Thymus (tissue), 11 donors: ENCODE measurements at regions not wholly inside any gene's neighbourhood (a gene's known extent, or its start where the extent isn't known, plus 50 kb on each side); places are given as distances from the start of the nearest gene placed in this dataset.
"Not testable (repeated sequence)": the region's sequence is repeated elsewhere in the genome, so short reads cannot be mapped to it uniquely, and the experiment has no call there.

Experiments used
- DNase-seq, 9 donors: peaks; one replicate each; pipeline ENCODE4 v3.0.0-alpha.2; 2013; ENCODE audit warnings: low spot score in 9 of 9, low read depth in 6 of 9, missing footprints in 1 of 9
- H3K27ac ChIP-seq, 2 donors: one replicate each; pipeline ENCODE4 v1.5.1; 2013; ENCODE audit warnings: control low read depth in 1 of 2, low read depth in 1 of 2, low read length in 1 of 2, mild to moderate bottlenecking in 1 of 2, moderate library complexity in 1 of 2
- H3K27me3 ChIP-seq, 2 donors: one replicate each; pipeline ENCODE4 v1.5.1; 2013; ENCODE audit warnings: low read length in 1 of 2; ENCODE audit not compliant: control insufficient read depth in 2 of 2, insufficient read depth in 1 of 2
- H3K36me3 ChIP-seq, 2 donors: one replicate each; pipeline ENCODE4 v1.5.1; 2013; ENCODE audit warnings: low read length in 1 of 2, mild to moderate bottlenecking in 1 of 2, moderate library complexity in 1 of 2; ENCODE audit not compliant: control insufficient read depth in 2 of 2, insufficient read depth in 2 of 2
- H3K4me1 ChIP-seq, 2 donors: one replicate each; pipeline ENCODE4 v1.5.1; 2013; ENCODE audit warnings: low read length in 2 of 2; ENCODE audit not compliant: control insufficient read depth in 2 of 2, insufficient read depth in 2 of 2
- H3K4me3 ChIP-seq, 2 donors: one replicate each; pipeline ENCODE4 v1.5.1; 2013; ENCODE audit warnings: low read length in 2 of 2, control low read depth in 1 of 2, mild to moderate bottlenecking in 1 of 2
- H3K9me3 ChIP-seq, 2 donors: one replicate each; pipeline ENCODE4 v1.5.1; 2013; ENCODE audit warnings: low read length in 1 of 2, mild to moderate bottlenecking in 1 of 2; ENCODE audit not compliant: control insufficient read depth in 2 of 2, insufficient read depth in 1 of 2
- WGBS: extraction: QIAGEN DNeasy Blood & Tissue Kit; methylation state at CpG from one replicate; pipeline ENCODE4 v1.1.7; 2013; 5-methylcytosine and 5-hydroxymethylcytosine counted together
- donor health status: healthy.

- no peaks in the 10 kb centered on the region for H3K4me1 ChIP-seq
- no peak overlapping the region for H3K4me3 ChIP-seq
- no peak overlapping the region for H3K27ac ChIP-seq
- peaks cover 0 to 12% of the 10 kb centered on the region in 2 donors for H3K9me3 ChIP-seq
- no peak for DNase-seq
- no peaks in the 10 kb centered on the region for H3K27me3 ChIP-seq
- H3K36me3 ChIP-seq = no peaks in the 10 kb centered on the region
Measured at GRCh38 chr6:67736161-67736560, 898.9 kb upstream of the ADGRB3 start.

- Histone ChIP-seq H3K27me3 (no peaks in the 10 kb centered on the region), H3K27ac (no peak overlapping the region), H3K36me3 (no peaks in the 10 kb centered on the region), H3K4me3 (no peak overlapping the region), H3K9me3 (peaks cover 0 to 12% of the 10 kb centered on the region in 2 donors), H3K4me1 (no peaks in the 10 kb centered on the region)
- WGBS = 95% methylated on average over 1 of the region's 1 CpG
- no peak for DNase-seq
Measured at GRCh38 chr6:67735623-67736022, 899.5 kb upstream of the ADGRB3 start.

DNA sequence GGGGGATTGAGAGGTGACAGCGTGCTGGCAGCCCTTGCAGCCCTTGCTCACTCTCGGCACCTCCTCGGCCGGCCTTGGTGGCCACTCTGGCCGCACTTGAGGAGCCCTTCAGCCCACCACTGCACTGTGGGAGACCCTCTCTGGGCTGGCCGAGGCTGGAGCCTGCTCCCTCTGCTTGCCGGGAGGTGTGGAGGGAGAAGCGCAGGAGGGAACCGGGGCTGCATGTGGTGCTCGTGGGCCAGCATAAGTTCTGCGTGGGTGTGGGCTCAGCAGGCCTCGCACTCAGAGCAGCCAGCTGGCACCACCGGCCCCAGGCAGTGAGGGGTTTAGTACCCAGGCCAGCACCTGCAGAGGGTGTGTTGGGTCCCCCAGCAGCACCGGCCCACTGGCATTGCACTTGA lies 912.2 kb upstream of the ADGRB3 start:
- Histone ChIP-seq H3K4me3 (no peak overlapping the region), H3K4me1 (no peaks in the 10 kb centered on the region), H3K36me3 (no peaks in the 10 kb centered on the region), H3K27ac (no peak overlapping the region), H3K27me3 (no peaks in the 10 kb centered on the region), H3K9me3 (peaks cover 2 to 7% of the 10 kb centered on the region in 2 donors)
- WGBS = 91% methylated on average over 14 of the region's 14 CpGs
- no peak for DNase-seq

DNA sequence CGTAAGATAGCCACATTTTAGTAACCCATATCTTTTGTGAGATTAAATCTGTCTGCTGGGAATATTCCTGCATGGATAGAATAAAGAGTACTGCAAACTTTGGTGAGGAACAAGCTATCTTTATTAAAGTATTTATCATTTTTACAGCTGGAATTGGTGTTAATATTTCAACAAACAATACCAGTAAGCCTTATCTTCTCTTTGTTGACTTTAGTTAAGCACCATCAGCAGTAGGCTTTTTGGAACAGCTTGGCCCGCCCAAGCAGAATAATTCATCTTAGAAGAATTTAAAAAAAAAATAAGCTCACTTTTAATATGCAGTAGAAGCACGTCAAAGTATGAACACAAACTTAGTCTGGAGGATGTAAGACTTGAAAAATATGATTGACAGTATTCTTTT lies 917.8 kb upstream of the ADGRB3 start:
- Histone ChIP-seq H3K4me1 (no peaks in the 10 kb centered on the region), H3K9me3 (no peaks in the 10 kb centered on the region), H3K27ac (no peak overlapping the region), H3K4me3 (no peak overlapping the region), H3K27me3 (no peaks in the 10 kb centered on the region), H3K36me3 (no peaks in the 10 kb centered on the region)
- no peak for DNase-seq
- 91% methylated on average over 3 of the region's 3 CpGs for WGBS

DNA sequence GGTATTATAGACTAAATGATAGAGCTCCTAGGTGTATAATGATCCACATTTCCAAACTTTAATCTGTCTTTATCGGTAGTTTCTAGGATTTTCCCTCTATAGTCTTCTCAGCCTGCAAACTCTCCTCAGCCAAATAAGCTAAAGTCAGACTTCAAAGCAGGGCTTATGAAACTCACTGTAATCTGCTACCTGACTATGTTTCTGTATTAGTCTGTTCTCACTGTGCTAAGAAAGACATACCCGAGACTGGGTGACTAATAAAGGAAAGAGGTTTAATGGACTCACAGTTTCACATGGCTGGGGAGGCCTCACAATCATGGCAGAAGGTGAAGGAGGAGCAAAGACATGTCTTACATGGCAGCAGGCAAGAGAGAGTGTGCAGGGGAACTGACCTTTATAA lies 928.7 kb upstream of the ADGRB3 start:
- H3K36me3 ChIP-seq = no peaks in the 10 kb centered on the region
- 95% methylated on average over 2 of the region's 2 CpGs for WGBS
- H3K9me3 ChIP-seq = no peaks in the 10 kb centered on the region
- no peaks in the 10 kb centered on the region for H3K4me1 ChIP-seq
- H3K27me3 ChIP-seq = no peaks in the 10 kb centered on the region
- DNase-seq = no peak
- H3K27ac ChIP-seq = no peak overlapping the region
- H3K4me3 ChIP-seq = no peak overlapping the region

DNA sequence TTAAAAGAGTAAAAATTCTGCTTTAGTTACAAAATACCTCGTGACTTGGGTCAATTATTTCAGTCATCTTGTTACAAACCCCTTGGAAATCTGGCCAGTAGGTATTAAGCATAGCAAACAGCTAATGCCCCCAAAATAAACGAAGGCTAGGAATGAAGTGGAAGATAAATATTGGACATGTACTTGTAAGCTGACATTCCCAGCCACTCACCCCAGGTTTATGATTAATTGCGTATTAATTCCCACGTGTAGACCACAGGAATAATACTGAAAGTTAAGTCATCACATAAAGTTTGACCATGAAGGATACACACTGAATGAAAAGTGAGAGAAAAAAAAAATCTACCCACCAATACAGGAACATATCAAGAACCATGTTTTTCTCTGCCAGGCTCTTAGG lies 936.5 kb upstream of the ADGRB3 start:
- no peak for DNase-seq

GRCh38 chr6:67694127-67694526 lies 941.0 kb upstream of the ADGRB3 start:
- Histone ChIP-seq H3K4me3 (no peak overlapping the region), H3K9me3 (no peaks in the 10 kb centered on the region), H3K36me3 (no peaks in the 10 kb centered on the region), H3K27ac (no peak overlapping the region), H3K27me3 (no peaks in the 10 kb centered on the region), H3K4me1 (no peaks in the 10 kb centered on the region)
- DNase-seq = no peak
- WGBS = 85% methylated on average over 4 of the region's 4 CpGs

More for the DNA sequence above, 936.5 kb upstream of the ADGRB3 start:
- Histone ChIP-seq H3K9me3 (no peaks in the 10 kb centered on the region), H3K4me3 (no peak overlapping the region), H3K4me1 (no peaks in the 10 kb centered on the region), H3K27ac (no peak overlapping the region), H3K27me3 (no peaks in the 10 kb centered on the region), H3K36me3 (no peaks in the 10 kb centered on the region)
- 79% methylated on average over 4 of the region's 4 CpGs for WGBS

DNA sequence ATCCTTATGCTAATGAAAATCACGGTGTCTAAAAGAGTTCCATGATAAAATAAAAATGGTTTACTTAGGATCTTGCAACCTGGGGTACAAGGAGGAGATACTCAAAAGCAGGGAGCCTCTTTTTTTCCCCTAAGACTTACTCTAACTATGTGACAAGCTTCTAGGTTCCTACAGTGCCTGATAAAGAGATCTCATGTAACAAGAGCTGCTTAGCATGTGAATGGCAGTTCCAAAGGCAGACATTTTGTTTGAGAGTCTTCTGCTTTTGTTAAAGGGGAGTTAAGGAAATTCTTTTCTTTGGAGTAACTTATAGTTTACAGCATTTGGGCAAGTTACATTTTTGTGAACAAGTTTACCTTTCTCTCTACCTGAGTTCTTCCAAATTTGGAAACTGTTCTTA lies 945.8 kb upstream of the ADGRB3 start:
- Histone ChIP-seq H3K27ac (no peak overlapping the region), H3K4me1 (no peaks in the 10 kb centered on the region), H3K9me3 (no peaks in the 10 kb centered on the region), H3K27me3 (no peaks in the 10 kb centered on the region), H3K4me3 (no peak overlapping the region), H3K36me3 (no peaks in the 10 kb centered on the region)
- no peak for DNase-seq
- 89% methylated on average over 1 of the region's 1 CpG for WGBS

GRCh38 chr6:67687396-67687795 lies 947.7 kb upstream of the ADGRB3 start:
- Histone ChIP-seq H3K27me3 (no peaks in the 10 kb centered on the region), H3K9me3 (no peaks in the 10 kb centered on the region), H3K27ac (no peak overlapping the region), H3K4me1 (no peaks in the 10 kb centered on the region), H3K4me3 (no peak overlapping the region), H3K36me3 (no peaks in the 10 kb centered on the region)
- WGBS = 92% methylated on average over 7 of the region's 7 CpGs
- no peak for DNase-seq

- not testable (repeated sequence) for DNase-seq, H3K4me1 ChIP-seq, H3K27me3 ChIP-seq, H3K27ac ChIP-seq, H3K4me3 ChIP-seq, H3K9me3 ChIP-seq, H3K36me3 ChIP-seq
- 100% methylated on average over 1 of the region's 1 CpG for WGBS
Measured at GRCh38 chr6:67686225-67686624, 948.9 kb upstream of the ADGRB3 start.
